HFFc6 (cell line): ENCODE measurements at regions not wholly inside any gene's neighbourhood (a gene's known extent, or its start where the extent isn't known, plus 50 kb on each side); places are given as distances from the start of the nearest gene placed in this dataset.

ENCODE experiments used
- DNase-seq: peaks from one replicate; pipeline ENCODE4 v3.0.0-alpha.2; 2018
- H3K27ac Mint-ChIP-seq: 2 replicates; pipeline ENCODE4 v1.8.0; 2020; ENCODE audit warnings: mild to moderate bottlenecking, mixed read lengths
- H3K27me3 Mint-ChIP-seq: 2 replicates; pipeline ENCODE4 v1.8.0; 2021; ENCODE audit warnings: mild to moderate bottlenecking, moderate library complexity, mixed read lengths; ENCODE audit not compliant: insufficient read depth
- H3K36me3 Mint-ChIP-seq: 2 replicates; pipeline ENCODE4 v1.8.0; 2021; ENCODE audit warnings: low read depth, mixed read lengths
- H3K4me1 Mint-ChIP-seq: 2 replicates; pipeline ENCODE4 v1.8.0; 2020; ENCODE audit warnings: low read depth, mixed read lengths
- H3K4me3 Mint-ChIP-seq: 2 replicates; pipeline ENCODE4 v1.8.0; 2020; ENCODE audit warnings: mild to moderate bottlenecking, moderate library complexity, mixed read lengths
- H3K9me3 Mint-ChIP-seq: 2 replicates; pipeline ENCODE4 v1.8.0; 2020; ENCODE audit warnings: mild to moderate bottlenecking, mixed read lengths
- TF ChIP-seq, protein P1 (sequence below): fragments of 200-600 bp; sonication (generic); IDR thresholded peaks from 2 replicates; pipeline ENCODE4 v1.5.0; 2021; ENCODE audit warnings: antibody characterized with exemption, mild to moderate bottlenecking

DNA sequence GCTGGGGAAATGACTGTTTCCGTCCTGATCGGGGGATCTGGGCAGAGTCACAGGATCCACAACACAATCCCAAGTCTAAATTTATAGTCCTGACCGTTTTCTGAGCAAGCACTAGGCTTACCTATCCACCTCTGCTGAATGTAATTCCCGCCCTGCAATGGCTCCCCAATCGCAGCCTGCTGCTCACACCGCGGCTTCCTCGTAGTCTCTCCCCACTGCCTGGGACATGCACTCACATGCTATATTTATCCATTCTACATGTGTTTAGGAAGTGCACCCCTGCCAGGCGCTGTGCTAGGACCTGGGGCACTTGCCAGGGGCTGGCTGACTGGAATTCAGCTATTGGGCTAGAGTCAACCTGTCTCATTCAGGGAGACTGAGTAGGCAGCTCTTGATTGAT is 246.6 kb upstream of the CSF3R start:
- H3K9me3 Mint-ChIP-seq = peaks cover 71% of the 10 kb centered on the region
- TF ChIP-seq, protein P1, sequence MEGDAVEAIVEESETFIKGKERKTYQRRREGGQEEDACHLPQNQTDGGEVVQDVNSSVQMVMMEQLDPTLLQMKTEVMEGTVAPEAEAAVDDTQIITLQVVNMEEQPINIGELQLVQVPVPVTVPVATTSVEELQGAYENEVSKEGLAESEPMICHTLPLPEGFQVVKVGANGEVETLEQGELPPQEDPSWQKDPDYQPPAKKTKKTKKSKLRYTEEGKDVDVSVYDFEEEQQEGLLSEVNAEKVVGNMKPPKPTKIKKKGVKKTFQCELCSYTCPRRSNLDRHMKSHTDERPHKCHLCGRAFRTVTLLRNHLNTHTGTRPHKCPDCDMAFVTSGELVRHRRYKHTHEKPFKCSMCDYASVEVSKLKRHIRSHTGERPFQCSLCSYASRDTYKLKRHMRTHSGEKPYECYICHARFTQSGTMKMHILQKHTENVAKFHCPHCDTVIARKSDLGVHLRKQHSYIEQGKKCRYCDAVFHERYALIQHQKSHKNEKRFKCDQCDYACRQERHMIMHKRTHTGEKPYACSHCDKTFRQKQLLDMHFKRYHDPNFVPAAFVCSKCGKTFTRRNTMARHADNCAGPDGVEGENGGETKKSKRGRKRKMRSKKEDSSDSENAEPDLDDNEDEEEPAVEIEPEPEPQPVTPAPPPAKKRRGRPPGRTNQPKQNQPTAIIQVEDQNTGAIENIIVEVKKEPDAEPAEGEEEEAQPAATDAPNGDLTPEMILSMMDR = no peak
- H3K4me1 Mint-ChIP-seq = no peaks in the 10 kb centered on the region
- H3K4me3 Mint-ChIP-seq = no peak overlapping the region
- H3K27me3 Mint-ChIP-seq = peaks cover 3% of the 10 kb centered on the region; the same call in 1 of the 2 replicates
- H3K36me3 Mint-ChIP-seq = peaks cover 3% of the 10 kb centered on the region; the same call in 1 of the 2 replicates
- no peak overlapping the region for H3K27ac Mint-ChIP-seq
- no peak for DNase-seq

DNA sequence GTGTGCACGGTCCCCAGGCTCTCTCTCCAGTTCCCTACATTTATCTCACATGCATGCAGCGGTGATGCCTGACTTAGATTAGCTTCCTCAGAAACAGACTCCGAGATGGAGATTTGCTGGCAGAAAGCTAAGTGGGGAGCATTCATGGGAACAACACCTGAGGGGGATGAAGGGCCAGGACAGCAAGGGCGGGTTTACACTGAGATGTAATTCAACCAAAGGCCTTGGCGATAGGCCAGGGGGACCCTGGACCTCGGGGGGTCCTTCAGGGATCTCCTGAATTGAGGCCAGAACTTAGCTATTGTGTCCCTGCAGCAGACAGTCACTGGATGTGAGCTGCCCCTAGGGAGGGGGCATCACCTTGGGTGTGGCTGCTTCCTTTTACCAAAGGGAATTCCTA is 246.1 kb upstream of the CSF3R start:
- Mint-ChIP-seq H3K4me1 (no peaks in the 10 kb centered on the region), H3K27me3 (peaks cover 3% of the 10 kb centered on the region; the same call in 1 of the 2 replicates), H3K36me3 (no peaks in the 10 kb centered on the region), H3K27ac (no peak overlapping the region), H3K4me3 (no peak overlapping the region), H3K9me3 (peaks cover 68% of the 10 kb centered on the region)
- no peak for DNase-seq
- TF ChIP-seq, protein P1 = no peak

DNA sequence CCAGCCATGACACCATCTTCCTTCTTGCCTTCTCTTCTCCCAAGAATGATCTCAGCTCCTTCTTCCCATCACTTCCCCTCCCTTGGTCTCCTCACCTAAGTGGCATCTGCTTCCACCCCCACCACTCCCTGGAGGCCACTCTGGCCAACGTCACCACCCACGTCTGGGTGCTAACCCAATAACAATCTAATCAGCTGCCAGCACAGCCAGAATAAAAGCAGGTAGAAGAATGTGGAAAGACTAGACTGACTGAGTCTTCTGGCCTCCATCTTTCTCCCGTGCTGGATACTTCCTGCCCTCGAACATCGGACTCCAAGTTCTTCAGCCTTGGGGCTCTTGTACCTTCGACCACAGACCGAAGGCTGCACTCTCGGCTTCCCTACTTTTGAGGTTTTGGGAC is 245.3 kb upstream of the CSF3R start:
- TF ChIP-seq, protein P1 = no peak
- H3K4me1 Mint-ChIP-seq = no peaks in the 10 kb centered on the region
- H3K9me3 Mint-ChIP-seq = peaks cover 71% of the 10 kb centered on the region
- DNase-seq = no peak
- no peak overlapping the region for H3K4me3 Mint-ChIP-seq
- H3K27ac Mint-ChIP-seq = no peak overlapping the region
- peaks cover 3% of the 10 kb centered on the region; the same call in 1 of the 2 replicates for H3K27me3 Mint-ChIP-seq
- no peaks in the 10 kb centered on the region for H3K36me3 Mint-ChIP-seq

DNA sequence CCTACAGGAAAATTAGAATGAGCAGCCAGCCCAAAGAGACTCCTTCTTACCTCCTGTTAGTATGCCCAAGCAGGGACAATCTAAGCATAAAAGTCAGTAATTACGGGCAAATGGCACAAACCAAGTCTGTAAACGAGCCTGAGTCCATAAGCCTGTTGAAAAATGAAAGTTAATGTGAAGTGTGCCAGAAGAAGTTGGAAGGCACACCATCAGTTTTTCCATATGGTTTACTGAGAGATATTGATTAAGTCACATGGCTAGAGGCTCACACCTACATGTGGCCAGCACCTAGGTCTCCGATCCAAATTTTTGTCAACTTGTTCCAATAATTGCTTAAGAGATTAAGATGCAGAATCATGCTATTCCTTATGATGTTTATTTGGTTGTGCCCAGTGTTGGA is 242.4 kb upstream of the CSF3R start:
- DNase-seq = no peak
- TF ChIP-seq, protein P1 = no peak
- H3K27me3 Mint-ChIP-seq = no peaks in the 10 kb centered on the region
- H3K9me3 Mint-ChIP-seq = peaks cover 62% of the 10 kb centered on the region
- H3K27ac Mint-ChIP-seq = no peak overlapping the region
- no peaks in the 10 kb centered on the region for H3K4me1 Mint-ChIP-seq
- no peak overlapping the region for H3K4me3 Mint-ChIP-seq
- H3K36me3 Mint-ChIP-seq = no peaks in the 10 kb centered on the region

- Mint-ChIP-seq H3K4me3 (no peak overlapping the region), H3K9me3 (peaks cover 52% of the 10 kb centered on the region), H3K27me3 (no peaks in the 10 kb centered on the region)
Measured at GRCh38 chr1:36723813-36724212, 241.1 kb upstream of the CSF3R start.

More at GRCh38 chr1:36723813-36724212, 241.1 kb upstream of the CSF3R start:
- H3K36me3 Mint-ChIP-seq = no peaks in the 10 kb centered on the region
- no peaks in the 10 kb centered on the region for H3K4me1 Mint-ChIP-seq
- DNase-seq = no peak
- no peak overlapping the region for H3K27ac Mint-ChIP-seq
- TF ChIP-seq, protein P1 = no peak
